ENCODE measurements at regions not wholly inside any gene's neighbourhood (a gene's known extent, or its start where the extent isn't known, plus 50 kb on each side); places are given as distances from the start of the nearest gene placed in this dataset.

- no peak for TF ChIP-seq CTCF (IDR thresholded peaks at IDR 0.05)
- peaks cover 0 to 5% of the 10 kb centered on the region in 2 donors for H3K9me3 ChIP-seq
- intact Hi-C loops (cut with DNase I) = no loop called here
Observed at GRCh38 chr12:46907791-46908190, 82.0 kb upstream of the SLC38A4 start.

GRCh38 chr12:46908236-46908935 is 82.6 kb upstream of the SLC38A4 start:
- intact Hi-C loops (cut with DNase I) = no loop called here

More at GRCh38 chr12:46907791-46908190, 82.0 kb upstream of the SLC38A4 start:
- DNase-seq (ENCODE audit: low spot score in 2 of 2) = no peak
- H3K4me3 ChIP-seq = no peak overlapping the region
- no peaks in the 10 kb centered on the region for H3K27me3 ChIP-seq
- H3K36me3 ChIP-seq = no peaks in the 10 kb centered on the region
- no peak overlapping the region for H3K27ac ChIP-seq
- no peaks in the 10 kb centered on the region for H3K4me1 ChIP-seq

GRCh38 chr12:46908936-46909635 is 83.3 kb upstream of the SLC38A4 start:
- Histone ChIP-seq H3K27ac (no peak overlapping the region), H3K4me3 (no peak overlapping the region), H3K4me1 (no peaks in the 10 kb centered on the region), H3K27me3 (no peaks in the 10 kb centered on the region), H3K36me3 (no peaks in the 10 kb centered on the region), H3K9me3 (peaks cover 0 to 5% of the 10 kb centered on the region in 2 donors)
- no peak for DNase-seq (ENCODE audit: low spot score in 2 of 2)
- intact Hi-C loops (cut with DNase I) = no loop called here
- TF ChIP-seq CTCF (IDR thresholded peaks at IDR 0.05) = no peak

More at GRCh38 chr12:46908236-46908935, 82.6 kb upstream of the SLC38A4 start:
- Histone ChIP-seq H3K4me1 (no peaks in the 10 kb centered on the region), H3K36me3 (no peaks in the 10 kb centered on the region), H3K9me3 (peaks cover 0 to 5% of the 10 kb centered on the region in 2 donors), H3K27ac (no peak overlapping the region), H3K4me3 (no peak overlapping the region), H3K27me3 (no peaks in the 10 kb centered on the region)
- no peak for TF ChIP-seq CTCF (IDR thresholded peaks at IDR 0.05)
- DNase-seq (ENCODE audit: low spot score in 2 of 2) = no peak

- DNase-seq (ENCODE audit: low spot score in 2 of 2) = no peak
- Histone ChIP-seq H3K27ac (no peak overlapping the region), H3K4me1 (no peaks in the 10 kb centered on the region), H3K9me3 (peaks cover 0 to 5% of the 10 kb centered on the region in 2 donors), H3K4me3 (no peak overlapping the region), H3K27me3 (no peaks in the 10 kb centered on the region), H3K36me3 (no peaks in the 10 kb centered on the region)
- intact Hi-C loops (cut with DNase I) = no loop called here
- TF ChIP-seq CTCF (IDR thresholded peaks at IDR 0.05) = no peak
Observed at GRCh38 chr12:46910830-46911229, 85.0 kb upstream of the SLC38A4 start.

- TF ChIP-seq CTCF (IDR thresholded peaks at IDR 0.05) = no peak
- no peaks in the 10 kb centered on the region for H3K27me3 ChIP-seq
Observed at GRCh38 chr12:46914336-46914735, 88.5 kb upstream of the SLC38A4 start.

More at GRCh38 chr12:46914336-46914735, 88.5 kb upstream of the SLC38A4 start:
- DNase-seq (ENCODE audit: low spot score in 2 of 2) = no peak
- peaks cover 0 to 5% of the 10 kb centered on the region in 2 donors for H3K9me3 ChIP-seq
- no peak overlapping the region for H3K27ac ChIP-seq
- no peak overlapping the region for H3K4me3 ChIP-seq
- H3K36me3 ChIP-seq = no peaks in the 10 kb centered on the region
- intact Hi-C loops (cut with DNase I) = no loop called here
- no peaks in the 10 kb centered on the region for H3K4me1 ChIP-seq

Data from ascending aorta (tissue), 2 donors.